Astrocyte of the cerebellum (primary cell): ENCODE measurements at regions not wholly inside any gene's neighbourhood (a gene's known extent, or its start where the extent isn't known, plus 50 kb on each side); places are given as distances from the start of the nearest gene placed in this dataset.

ENCODE experiments used
- DNase-seq: peaks from one replicate; pipeline ENCODE4 v3.0.0-alpha.2; 2011; ENCODE audit warnings: low read depth
- H3K4me3 ChIP-seq: 2 replicates; pipeline ENCODE4 v1.5.1; 2011; ENCODE audit warnings: mild to moderate bottlenecking, low read depth, low read length, moderate library complexity
- CTCF ChIP-seq: IDR thresholded peaks from 2 replicates; pipeline ENCODE4 v1.5.1; 2012; ENCODE audit warnings: low read length, low read depth, moderate library complexity, mild to moderate bottlenecking; ENCODE audit errors: missing control alignments
- in situ Hi-C: cut with HindIII; loops from 2 replicates; pipeline ENCODE4 v1.10.0; 2017; ENCODE audit warnings: low sequenced_read_pairs

- TF ChIP-seq CTCF = no peak
- in situ Hi-C loops = no loop called here
- DNase-seq = no peak
- no peak overlapping the region for H3K4me3 ChIP-seq
These were observed 421.7 kb upstream of the HTR2C start for GRCh38 chrX:114162068-114162735.

- TF ChIP-seq CTCF = no peak
- in situ Hi-C loops = no loop called here
- DNase-seq = no peak
- no peak overlapping the region for H3K4me3 ChIP-seq
These were observed 431.1 kb upstream of the HTR2C start for GRCh38 chrX:114152801-114153200.

GRCh38 chrX:114152130-114152529 lies 431.8 kb upstream of the HTR2C start:
- no peak overlapping the region for H3K4me3 ChIP-seq
- DNase-seq = no peak
- no peak for TF ChIP-seq CTCF
- in situ Hi-C loops = no loop called here

GRCh38 chrX:114134465-114134864 lies 449.4 kb upstream of the HTR2C start:
- TF ChIP-seq CTCF = no peak
- no peak overlapping the region for H3K4me3 ChIP-seq
- DNase-seq = no peak
- in situ Hi-C loops = no loop called here

- no peak for DNase-seq
- in situ Hi-C loops = no loop called here
- no peak for TF ChIP-seq CTCF
- no peak overlapping the region for H3K4me3 ChIP-seq
These were observed 456.4 kb upstream of the HTR2C start for GRCh38 chrX:114127411-114128025.

GRCh38 chrX:114127005-114127404 lies 456.9 kb upstream of the HTR2C start:
- DNase-seq = no peak
- in situ Hi-C loops = no loop called here
- H3K4me3 ChIP-seq = no peak overlapping the region
- TF ChIP-seq CTCF = no peak
